Ureter (tissue), 1 donor: ENCODE measurements at regions not wholly inside any gene's neighbourhood (a gene's known extent, or its start where the extent isn't known, plus 50 kb on each side); places are given as distances from the start of the nearest gene placed in this dataset.
"Not testable (repeated sequence)": the region's sequence is repeated elsewhere in the genome, so short reads cannot be mapped to it uniquely, and the experiment has no call there.

Experiments
- DNase-seq: peaks from one replicate; pipeline ENCODE4 v3.0.0-alpha.2; 2020; ENCODE audit warnings: low spot score
- donor health status: DM: yes; HTN: yes; CAD: no.

DNA sequence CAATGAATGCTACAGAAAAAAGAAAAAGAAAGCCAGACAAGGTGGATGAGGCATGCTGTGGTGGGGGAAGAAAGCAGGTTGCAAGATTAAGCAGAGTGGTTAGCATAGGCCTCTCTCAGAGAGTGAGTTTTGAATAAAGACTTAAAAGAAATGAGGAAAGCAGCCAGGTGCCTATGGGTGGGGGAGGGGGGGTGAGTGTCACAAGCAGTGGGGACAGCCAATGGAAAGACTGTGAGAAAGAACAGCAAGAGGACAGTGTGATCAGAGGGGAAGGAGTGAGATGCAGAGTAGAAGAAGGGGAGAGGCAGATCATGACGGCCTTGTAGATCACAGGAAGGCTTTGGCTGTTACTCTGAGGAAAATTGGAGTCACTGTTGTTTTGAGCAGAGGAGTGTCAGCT is 162.5 kb downstream of the SOX3 start:
- no peak for DNase-seq

DNA sequence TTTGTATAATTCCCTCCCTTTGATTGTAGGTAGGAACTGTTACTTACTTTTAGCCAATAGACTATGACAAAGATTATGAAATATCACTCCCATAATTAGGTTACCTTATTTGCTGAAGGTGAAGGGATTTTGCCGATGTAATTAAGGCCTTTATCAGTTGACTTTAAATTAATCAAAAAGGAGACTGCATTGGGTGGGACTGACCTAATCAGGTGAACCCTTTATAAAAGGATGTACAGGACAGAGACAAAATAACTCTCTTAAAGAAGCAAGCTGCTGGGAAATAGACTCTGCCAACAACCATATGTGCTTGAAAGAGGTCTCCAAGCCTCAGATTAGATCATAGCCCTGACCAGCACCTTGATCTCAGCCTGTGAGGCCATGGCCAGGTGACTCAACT is 167.6 kb downstream of the SOX3 start:
- DNase-seq: no peak

DNA sequence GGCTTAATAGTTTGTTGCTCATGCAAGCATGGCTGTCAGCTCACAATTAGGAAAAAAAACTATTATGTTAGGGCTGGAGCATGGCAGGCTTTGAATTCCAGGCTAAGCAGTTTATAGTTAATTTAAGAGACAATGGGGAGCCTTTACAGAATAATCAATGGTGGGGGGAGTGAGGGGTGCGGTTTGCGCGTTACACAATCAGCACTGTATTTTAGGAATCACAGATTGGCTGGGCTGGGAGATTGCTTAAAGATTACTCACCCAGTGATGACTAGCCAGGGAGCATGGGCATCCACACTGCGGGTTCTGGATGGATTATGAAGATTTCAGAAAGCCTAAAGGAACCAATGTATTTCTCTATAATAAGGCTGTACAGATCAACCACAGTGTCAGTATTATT is 186.6 kb downstream of the SOX3 start:
- no peak for DNase-seq

DNA sequence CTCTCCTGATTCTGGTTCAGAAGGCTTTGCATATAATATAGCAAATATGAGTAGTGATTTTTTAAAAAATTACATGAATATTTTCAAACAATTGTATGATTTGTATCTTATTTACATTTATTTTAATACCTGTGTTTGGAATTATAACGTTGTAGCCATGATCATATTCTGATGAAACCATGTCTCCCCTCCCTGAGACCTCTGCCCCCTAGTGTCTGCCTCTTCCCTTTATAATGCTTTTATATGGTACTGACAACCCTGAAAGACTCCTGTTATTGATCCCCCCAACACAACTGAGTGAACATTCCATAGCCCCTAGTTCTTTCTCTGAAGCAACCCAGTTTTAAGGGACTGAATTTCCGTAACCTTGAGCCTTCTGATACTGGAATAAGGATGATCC is 187.4 kb downstream of the SOX3 start:
- no peak for DNase-seq

DNA sequence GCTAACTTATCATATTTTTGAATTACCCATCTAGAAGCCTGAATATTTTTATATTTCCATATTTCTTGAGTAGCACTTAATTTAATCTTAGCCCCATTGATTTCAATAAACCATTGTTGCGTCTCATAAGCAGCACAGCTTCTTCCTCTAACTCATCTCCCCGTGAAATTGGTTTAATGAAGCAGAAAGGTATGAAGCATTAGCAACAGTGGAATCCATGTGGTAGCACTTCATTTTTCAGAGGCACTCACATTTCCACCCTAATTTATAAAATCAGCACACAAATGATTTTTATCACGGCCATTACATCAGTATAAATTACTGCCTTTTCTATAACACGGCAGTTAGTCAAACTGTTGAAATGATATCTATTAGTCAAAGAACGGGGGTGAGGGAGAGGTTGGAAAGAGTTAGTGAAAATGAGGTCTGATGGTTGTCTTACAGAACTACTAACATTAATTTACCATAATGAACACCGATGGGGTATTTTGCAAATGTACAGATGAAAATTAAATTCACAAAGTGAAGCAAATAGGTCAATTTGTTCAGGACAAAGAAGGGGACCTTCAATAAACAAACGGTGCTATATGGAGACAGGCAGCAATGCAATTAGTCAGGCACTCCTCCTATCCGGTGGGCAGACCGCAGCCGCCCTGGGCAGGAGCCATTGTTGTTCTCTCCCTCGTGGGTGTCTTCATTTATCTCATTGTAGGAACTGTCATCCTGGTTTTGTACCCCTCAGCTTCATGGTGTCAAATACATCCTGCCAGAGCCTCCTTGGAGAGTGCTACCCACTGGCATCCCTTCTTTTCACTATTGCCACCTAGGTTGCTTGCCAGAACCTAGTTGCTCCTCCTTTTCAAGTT is 205.7 kb downstream of the SOX3 start:
- DNase-seq: no peak

DNA sequence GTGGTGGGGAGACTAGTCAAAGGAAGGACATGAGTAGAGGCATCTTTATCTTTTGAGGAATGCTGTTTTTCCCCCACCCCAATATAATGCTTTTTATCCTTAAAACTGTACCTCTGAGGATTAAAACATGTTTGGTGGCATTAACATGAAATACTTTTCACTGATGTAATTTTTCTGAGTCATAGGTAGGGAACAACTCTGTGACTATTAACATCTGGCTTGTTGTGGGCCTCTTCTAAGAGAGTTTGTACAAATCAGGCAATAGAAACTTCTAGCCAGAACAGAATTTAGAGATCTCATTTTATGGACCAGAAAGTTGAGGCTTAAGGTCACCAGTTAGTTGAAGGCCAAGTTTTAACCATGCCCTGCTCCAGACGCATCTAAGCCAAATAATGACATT is 207.6 kb downstream of the SOX3 start:
- DNase-seq: no peak

DNA sequence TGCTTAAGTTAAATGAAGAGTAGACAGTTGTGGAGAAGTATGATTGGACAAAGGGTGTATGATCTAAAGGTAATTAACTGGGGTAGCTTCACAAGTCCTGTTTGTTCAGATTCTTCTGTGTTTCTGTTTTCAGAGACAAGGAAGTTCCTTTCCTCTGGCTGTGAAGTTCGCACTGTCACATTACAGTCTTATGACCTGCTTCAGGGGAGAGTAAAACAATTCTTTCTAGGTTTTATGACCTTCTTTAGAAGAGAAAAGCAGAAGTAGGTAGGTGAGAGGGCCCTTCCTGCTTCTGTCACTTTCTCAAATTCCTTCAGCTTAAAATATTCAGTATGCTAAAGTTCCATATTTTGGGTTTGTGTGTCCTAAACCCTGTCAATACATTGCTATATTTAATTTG is 211.9 kb downstream of the SOX3 start:
- DNase-seq: no peak

DNA sequence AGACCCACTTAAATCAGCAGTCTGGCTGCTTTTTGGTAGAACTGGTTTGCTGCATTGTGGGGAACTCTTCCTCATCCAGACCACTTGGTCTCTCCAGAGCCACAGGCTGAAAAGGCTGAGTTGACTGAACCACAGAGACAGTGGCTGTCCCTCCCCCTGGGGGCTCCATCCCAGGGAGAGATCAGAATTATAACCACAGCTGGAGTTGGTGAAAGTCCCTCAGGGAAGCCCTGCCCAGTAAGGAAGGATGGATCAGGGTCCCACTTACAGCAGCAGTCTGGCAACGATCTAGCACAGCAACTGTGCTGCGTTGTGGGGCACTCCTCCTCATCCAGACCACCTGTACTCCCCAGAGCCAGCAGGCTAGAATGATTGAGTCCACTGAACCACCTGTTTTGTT is 212.7 kb downstream of the SOX3 start:
- no peak for DNase-seq

DNA sequence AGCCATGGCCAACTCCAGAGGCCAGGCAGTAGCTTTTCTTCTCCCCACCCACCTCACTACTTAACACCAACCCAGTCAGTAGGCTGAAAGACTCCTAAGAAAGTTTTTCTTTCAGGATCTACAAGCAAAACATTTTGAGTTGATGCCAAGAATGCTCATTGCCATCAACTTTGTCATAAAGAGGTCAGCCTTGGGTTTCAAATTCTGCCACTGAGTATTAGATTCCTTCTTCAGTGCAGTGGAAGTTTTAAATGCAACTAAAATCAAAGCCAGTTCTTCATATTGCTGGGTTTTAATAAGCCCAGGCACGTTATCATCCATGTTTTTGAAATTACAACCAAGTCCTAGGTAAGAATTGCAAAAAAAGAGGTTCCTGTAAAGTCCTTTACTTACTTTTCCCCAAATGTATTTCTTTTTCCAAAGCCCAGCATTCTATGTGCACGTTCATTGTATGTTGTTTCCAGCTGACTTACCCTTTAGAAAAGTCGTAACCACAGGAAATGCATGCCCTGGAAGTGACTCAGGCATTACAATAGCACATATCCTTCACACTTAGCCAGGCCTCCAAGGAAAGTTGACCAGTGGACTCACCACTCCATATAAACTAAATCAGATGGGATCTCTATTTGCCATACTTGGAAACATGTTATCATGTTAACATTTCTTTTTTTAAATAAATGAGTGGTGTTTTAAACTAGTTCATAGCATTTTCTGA is 229.9 kb downstream of the SOX3 start:
- DNase-seq: no peak

DNA sequence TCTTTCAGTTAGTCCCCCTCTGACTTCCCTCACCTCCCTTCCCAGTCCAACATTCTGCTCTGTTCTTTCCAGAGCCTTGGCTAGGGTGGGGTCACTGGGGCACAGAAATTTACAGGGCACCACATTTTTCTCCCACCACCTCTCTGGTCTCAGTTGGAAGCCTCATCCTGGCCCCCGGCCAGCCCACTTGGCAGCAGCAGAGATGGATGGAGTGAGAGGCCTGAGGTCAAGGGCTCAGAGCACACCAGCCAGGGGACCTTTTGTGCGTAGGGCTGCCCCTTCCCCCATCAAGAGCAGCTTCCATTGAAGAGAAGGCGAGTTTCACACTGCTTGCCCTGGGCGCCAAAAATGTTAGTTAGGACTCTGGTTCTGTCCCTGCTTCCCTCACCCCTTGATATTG is 230.9 kb downstream of the SOX3 start:
- DNase-seq: no peak

DNA sequence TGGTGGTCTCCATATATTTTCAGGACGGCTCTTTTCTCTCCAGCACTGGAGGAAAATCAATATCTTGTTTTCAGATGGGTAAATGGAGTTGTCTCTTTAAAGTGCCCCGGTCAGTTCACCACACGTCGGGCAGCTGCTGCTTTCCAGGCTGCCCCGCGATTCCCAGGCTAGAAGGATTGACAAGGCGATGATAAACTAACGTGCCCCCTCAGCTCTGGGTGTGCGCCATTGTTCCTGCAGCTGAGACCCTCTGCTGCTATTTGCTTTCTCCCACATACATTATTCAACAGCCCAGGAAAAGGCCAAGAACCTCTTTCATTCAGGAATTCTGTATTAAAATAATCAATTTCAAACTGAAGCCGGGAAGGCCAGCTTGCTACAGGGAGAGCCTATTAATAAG is 254.5 kb downstream of the SOX3 start:
- DNase-seq: no peak

DNA sequence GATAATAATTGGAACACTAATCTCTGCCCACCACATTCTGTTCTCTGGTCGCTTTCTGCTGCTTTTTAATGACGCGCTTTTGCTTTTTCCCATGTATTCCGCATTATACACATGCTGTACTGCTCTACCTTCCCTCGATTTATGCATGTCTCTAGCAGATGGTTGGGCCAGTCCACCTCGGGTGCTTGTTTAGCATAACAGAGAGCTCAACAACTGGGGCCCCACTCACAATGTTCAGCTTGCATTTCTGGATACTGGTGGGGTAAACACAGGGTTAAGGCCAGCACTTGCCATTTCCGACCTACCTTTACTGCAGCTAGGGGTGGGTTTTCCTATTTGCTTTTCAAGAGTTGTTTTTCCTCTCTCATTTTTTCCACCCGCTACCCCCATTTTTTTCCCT is 255.8 kb downstream of the SOX3 start:
- DNase-seq: no peak

DNA sequence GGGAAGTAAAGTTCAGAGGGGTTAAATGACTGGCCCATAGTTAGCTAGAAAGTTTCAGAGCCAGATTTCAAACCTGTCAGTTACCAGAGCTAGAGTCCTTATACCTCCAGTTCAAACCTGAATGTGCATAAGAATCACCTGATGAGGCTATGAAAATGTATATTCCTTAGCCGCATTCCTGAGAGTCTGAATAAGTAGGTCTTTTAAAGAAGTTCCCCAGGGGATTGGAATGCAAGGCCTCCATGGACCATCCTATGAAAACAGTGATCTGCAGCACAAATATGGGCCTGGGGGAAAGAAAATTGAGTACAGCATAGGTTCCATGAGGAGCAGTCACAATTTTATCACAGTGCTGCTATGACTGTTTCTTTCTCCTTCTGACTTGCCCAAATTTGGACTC is 263.9 kb upstream of the CXorf66 start:
- DNase-seq: no peak

DNA sequence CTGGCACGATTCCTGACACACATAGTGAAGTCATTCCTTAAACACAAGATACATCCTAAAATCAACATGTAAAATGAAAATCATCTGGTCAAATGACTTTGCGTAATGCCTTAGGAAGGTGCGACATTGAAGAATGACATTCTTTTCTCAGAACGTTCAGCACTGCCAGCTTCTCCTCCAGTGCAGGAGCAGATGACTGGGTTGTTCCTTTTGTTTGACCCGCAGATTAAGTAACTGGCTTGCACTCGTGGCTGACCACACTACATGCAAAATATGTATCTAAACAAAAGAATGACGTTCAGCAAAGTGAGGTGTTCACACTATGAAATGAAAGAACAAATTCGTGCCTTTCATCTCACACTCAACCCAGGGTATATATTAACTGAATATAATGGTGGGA is 260.7 kb upstream of the CXorf66 start:
- DNase-seq: not testable (repeated sequence)

DNA sequence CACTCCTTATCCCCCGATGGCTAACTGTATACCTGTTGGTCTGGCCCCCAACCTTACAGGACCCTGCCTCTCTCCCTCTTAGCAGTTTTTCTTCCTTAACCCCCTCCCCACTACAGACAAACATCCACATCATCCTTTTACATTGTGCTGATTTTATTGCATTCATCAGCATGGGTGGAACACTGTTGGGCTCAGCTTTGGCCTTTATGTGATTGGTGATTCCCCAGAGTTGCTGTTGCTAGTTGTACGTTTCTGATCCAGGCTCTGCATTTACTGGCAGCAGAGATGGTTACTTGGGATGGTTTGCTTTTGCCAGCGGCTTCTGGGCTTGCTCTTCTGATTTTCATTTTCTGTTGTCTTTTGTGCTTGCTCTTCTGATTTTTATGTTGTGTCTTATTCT is 250.6 kb upstream of the CXorf66 start:
- DNase-seq: not testable (repeated sequence)

DNA sequence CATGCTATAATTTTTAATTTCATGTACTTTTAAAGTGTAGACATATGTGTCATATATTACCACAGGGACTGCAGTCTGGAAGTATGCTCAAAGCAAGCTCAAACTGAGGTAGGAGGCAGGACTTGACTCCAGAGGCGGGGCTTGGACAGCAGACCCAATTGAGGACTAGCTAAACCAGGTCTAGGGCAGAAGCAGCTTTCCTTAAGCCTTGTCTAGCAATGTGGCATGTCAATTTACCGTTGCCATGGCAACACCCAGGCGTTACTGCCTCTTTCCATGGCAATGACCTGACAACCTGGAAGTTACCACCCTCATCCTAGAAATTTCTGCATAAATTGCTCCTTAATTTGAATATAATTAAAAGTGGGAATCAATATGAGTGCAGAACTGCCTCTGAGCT is 249.2 kb upstream of the CXorf66 start:
- DNase-seq: not testable (repeated sequence)

DNA sequence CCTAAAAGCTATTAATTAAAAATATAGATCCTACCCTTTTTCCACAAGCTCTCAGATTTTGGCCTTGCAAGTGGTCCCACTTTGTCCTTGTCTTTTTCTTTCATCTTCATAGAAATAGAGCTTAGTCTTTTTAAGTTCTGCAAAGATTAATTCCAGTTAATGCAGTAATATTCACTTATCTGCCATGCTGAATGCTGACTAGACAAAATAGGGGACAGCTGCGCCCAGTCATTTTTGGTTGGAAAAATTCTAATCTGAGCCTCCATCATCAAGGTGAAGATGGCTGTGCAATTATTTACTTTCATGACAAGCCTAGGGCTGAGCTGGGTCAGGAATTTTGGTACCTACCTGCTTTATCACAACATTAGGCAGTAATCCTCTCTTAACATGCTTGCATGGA is 241.3 kb upstream of the CXorf66 start:
- DNase-seq: no peak

DNA sequence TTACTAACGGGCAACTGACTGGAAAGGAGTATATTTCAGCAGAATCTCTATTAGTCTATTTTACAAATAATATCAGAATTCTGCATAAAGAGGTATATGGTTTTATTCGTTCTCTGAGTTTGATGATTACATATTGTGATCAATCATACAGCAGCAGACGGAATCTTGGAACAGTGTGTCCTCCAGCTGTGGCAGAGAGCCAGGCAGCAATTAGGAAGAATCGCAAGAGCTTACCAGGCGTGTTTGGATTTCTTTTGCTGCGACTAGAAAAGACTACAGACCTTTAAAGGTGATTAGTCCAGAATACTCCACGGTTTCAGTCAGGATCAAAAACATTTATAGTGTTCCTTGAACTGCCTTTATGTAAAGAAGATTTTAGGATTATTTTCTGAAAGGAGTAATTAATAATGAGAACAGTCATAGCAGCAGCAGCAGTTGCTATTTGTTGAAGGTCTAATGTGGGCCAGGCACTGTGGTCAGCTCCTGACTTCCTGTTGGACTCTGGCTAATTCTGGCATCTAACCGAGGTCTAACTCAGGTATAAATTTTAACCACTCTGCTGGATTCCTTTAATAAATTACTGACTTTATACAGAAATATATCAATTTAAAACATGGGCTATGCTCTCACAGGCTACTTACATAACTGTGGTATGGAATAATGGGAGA is 225.3 kb upstream of the CXorf66 start:
- DNase-seq: no peak

DNA sequence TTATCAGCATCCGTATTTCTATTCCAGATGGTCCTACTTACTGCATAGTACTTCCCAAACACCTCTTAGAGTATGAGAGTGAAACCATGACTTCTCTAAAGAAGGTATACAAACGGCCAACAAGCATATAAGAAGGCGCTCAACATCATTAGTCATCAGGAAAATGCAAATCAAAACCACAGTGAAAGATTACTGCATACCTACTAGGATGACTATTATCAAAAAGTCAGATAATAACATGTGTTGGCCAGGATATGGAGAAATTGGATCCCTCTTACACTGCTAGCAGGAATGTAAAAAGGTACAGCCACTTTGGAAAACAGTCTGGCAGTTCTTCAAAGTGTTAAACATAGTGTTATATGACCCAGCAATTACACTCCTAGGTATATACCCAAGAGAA is 215.3 kb upstream of the CXorf66 start:
- no peak for DNase-seq

DNA sequence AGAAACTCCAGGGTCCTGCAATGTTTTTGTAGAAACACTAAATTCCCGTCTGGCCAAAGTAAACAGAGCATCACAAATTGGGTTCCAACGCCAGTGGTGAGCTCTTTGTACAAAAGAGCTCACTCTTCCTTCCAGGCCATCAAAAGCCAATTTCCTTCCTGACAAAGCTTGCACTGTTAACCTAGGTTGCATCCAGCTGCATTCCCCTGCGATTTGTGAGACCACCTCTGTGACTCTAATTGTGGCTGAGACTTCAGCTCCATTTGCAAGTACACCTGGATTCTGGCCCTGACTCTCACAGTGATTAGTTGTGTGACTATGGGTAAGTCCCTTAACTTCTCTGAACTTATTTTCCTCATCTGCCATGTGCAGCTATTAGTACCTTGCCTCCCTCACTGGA is 212.5 kb upstream of the CXorf66 start:
- DNase-seq: no peak

DNA sequence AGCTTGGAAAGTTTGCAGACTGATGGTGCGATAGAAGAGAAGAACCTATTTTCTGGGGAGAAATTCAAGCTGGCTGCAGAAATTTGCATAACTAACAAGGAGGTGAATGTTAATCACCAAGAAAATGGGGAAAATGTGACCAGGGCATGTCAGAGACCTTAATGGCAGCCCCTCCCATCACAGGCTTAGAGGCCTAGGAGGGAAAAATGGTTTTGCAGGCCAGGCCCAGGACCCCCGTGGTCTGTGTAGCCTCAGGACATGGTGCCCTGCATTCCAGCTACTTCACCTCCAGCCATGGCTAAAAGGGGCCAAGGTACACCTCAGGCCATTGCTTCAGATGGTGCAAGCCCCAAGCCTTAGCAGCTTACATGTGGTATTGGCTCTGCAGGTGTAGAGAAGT is 207.1 kb upstream of the CXorf66 start:
- DNase-seq: no peak

DNA sequence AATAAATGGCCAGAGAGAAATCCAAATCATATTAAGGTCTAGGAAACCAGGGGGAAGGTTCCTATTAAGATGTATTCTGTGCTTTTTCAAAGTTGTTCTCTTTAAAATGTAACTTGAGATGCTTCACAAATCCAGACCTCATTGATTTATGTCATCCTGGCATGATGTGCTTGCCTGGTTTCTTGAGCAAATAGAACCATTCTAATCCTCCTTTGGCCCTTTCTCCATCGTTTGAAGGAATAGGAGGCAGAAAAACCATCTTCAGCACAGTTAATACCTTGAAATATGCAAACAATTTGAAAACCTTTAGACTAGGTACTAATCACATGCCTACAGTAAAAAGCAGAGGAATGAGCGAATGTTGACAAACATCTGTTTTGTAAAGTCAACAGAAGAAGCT is 202.2 kb upstream of the CXorf66 start:
- no peak for DNase-seq

DNA sequence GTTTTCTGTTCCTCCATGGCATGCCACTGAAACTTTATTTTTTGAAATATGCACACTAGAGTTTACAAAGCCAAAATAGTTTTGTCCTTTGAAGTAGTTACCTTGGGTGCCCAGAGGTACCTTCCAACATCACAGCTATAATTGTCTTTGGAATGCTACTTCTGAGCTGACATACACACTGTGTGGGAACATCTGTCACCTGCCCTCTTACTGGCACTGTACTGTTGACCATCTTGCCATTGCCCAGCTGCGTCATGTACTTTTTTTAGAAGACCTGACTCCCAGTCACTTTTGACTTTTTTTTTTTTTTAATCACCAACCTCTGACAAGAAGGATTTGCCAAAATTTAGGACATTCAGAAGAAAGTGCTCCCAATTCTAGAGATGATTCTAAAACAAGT is 200.5 kb upstream of the CXorf66 start:
- DNase-seq: no peak
